ENCODE measurements at regions not wholly inside any gene's neighbourhood (a gene's known extent, or its start where the extent isn't known, plus 50 kb on each side); places are given as distances from the start of the nearest gene placed in this dataset.

- DNase-seq (ENCODE audit: low read depth) = no peak
- TF ChIP-seq CTCF (conservative IDR thresholded peaks at IDR 0.05; ENCODE audit: low read depth, low read length) = no peak
- H3K4me3 ChIP-seq (ENCODE audit: low read length) = no peak overlapping the region
Observed at GRCh38 chr15:95659656-95660055, 670.8 kb upstream of the NR2F2 start.

- H3K4me3 ChIP-seq (ENCODE audit: low read length) = no peak overlapping the region
- no peak for TF ChIP-seq CTCF (conservative IDR thresholded peaks at IDR 0.05; ENCODE audit: low read depth, low read length)
- no peak for DNase-seq (ENCODE audit: low read depth)
Observed at GRCh38 chr15:95662638-95663037, 667.9 kb upstream of the NR2F2 start.

GRCh38 chr15:95663156-95664100, 667.1 kb upstream of the NR2F2 start:
- no peak overlapping the region for H3K4me3 ChIP-seq (ENCODE audit: low read length)
- no peak for DNase-seq (ENCODE audit: low read depth)
- no peak for TF ChIP-seq CTCF (conservative IDR thresholded peaks at IDR 0.05; ENCODE audit: low read depth, low read length)

GRCh38 chr15:95664450-95664849, 666.0 kb upstream of the NR2F2 start:
- no peak overlapping the region for H3K4me3 ChIP-seq (ENCODE audit: low read length)
- DNase-seq (ENCODE audit: low read depth) = peak; percentile 15
- TF ChIP-seq CTCF (conservative IDR thresholded peaks at IDR 0.05; ENCODE audit: low read depth, low read length) = no peak

GRCh38 chr15:95669146-95669922, 661.2 kb upstream of the NR2F2 start:
- TF ChIP-seq CTCF (conservative IDR thresholded peaks at IDR 0.05; ENCODE audit: low read depth, low read length) = no peak
- no peak overlapping the region for H3K4me3 ChIP-seq (ENCODE audit: low read length)
- DNase-seq (ENCODE audit: low read depth) = no peak

GRCh38 chr15:95674031-95674430, 656.5 kb upstream of the NR2F2 start:
- H3K4me3 ChIP-seq (ENCODE audit: low read length) = no peak overlapping the region
- no peak for TF ChIP-seq CTCF (conservative IDR thresholded peaks at IDR 0.05; ENCODE audit: low read depth, low read length)
- DNase-seq (ENCODE audit: low read depth) = no peak
